ENCODE measurements at regions not wholly inside any gene's neighbourhood (a gene's known extent, or its start where the extent isn't known, plus 50 kb on each side); places are given as distances from the start of the nearest gene placed in this dataset.

DNA sequence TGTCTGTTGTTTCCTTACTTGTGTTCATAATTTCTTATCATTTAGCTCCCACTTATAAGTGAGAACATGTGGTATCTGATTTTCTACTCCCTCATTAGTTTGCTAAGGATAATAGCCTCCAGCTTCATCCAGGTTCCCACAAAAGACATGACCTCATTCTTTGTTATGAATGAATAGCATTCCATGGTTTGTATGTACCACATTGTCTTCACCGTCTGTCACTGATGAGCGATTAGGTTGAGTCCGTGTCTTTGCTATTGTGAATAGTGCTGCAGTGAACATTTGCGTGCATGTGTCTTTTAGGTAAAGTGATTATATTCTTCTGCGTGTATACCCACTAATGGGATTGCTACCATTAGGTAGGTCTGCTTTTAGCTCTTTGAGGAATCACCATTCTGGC is 624.3 kb upstream of the EPHA5 start:
- no peaks in the 10 kb centered on the region for H3K27me3 ChIP-seq (ENCODE audit: control insufficient read depth in 2 of 2, insufficient read depth in 2 of 2, low read length in 2 of 2)
- H3K9ac ChIP-seq (replicated peaks; ENCODE audit: extremely low read depth, insufficient read depth, low read length) = no peak overlapping the region
- H3K4me1 ChIP-seq (ENCODE audit: control insufficient read depth, extremely low read depth, insufficient read depth, low read length) = no peaks in the 10 kb centered on the region
- no peak overlapping the region for H2AFZ ChIP-seq (ENCODE audit: low read depth, low read length)
- no TSS peak for BruUV-seq (replicated peaks)
- dilution Hi-C loops (cut with MboI; ENCODE audit: extremely low pct_ligation_motif_present, low sequenced_read_pairs) = no loop called here
- CTCF ChIA-PET = no interaction called here
- H3K27ac ChIP-seq (ENCODE audit: insufficient read depth, low read depth, low read length) = no peak overlapping the region
- FAIRE-seq = no peak
- H3K4me3 ChIP-seq (replicated peaks in 1 of 3; ENCODE audit: insufficient read depth in 1 of 3, low read depth in 1 of 3, low read length in 3 of 3) = no peak overlapping the region
- POLR2A ChIA-PET = no interaction called here
- no peak overlapping the region for H3K4me2 ChIP-seq (ENCODE audit: insufficient read depth, low read length)
- no peaks in the 10 kb centered on the region for H3K9me1 ChIP-seq (replicated peaks; ENCODE audit: control insufficient read depth, extremely low read depth, insufficient read depth, low read length)
- TF ChIP-seq CTCF (IDR thresholded peaks at IDR 0.05; ENCODE audit: extremely low read depth in 1 of 2, insufficient read depth in 1 of 2, low read depth in 1 of 2, low read length in 2 of 2) (no peak), POLR2A (IDR thresholded peaks at IDR 0.05; ENCODE audit: low read depth, low read length) (no peak)
- no peaks in the 10 kb centered on the region for H3K9me3 ChIP-seq (replicated peaks; ENCODE audit: control insufficient read depth, insufficient read depth, low read length)
- H3K79me2 ChIP-seq (ENCODE audit: control insufficient read depth, insufficient read depth, low read length) = no peaks in the 10 kb centered on the region
- no peaks in the 10 kb centered on the region for H3K36me3 ChIP-seq (ENCODE audit: control insufficient read depth in 2 of 2, extremely low read depth in 1 of 2, insufficient read depth in 2 of 2, low read length in 2 of 2)
- intact Hi-C loops (cut with micrococcal nuclease) = no loop called here
- no peaks in the 10 kb centered on the region for H4K20me1 ChIP-seq (replicated peaks; ENCODE audit: control insufficient read depth, extremely low read depth, insufficient read depth, low read length)
- DNase-seq (ENCODE audit: low read depth, low spot score) = no peak

DNA sequence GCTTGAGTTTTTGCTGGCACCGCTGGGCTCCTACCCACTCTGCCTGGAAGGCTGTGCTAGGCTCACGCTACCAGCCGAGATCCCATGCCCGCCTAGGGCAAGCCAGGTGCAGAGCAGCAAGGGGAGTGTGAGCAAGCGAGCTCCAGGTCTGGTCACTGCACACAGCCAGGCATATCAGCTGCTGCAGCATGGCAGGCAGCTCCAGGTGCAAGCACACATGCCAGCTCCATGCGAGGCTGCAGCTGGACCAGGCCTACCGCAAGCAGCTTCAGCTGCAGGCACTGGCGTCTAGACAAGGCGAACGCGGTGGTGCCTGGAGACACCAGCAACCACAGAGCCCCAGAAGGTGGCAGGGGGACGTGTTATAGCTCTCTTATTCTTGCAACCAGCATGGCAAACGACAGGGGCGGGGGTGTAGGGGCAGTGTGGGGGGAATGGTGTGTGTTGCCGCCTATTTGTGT is 614.7 kb upstream of the EPHA5 start:
- no peak overlapping the region for H3K4me2 ChIP-seq (ENCODE audit: insufficient read depth, low read length)
- no peak for DNase-seq (ENCODE audit: low read depth, low spot score)
- H2AFZ ChIP-seq (ENCODE audit: low read depth, low read length) = no peak overlapping the region
- no peaks in the 10 kb centered on the region for H3K9me1 ChIP-seq (replicated peaks; ENCODE audit: control insufficient read depth, extremely low read depth, insufficient read depth, low read length)
- H3K9ac ChIP-seq (replicated peaks; ENCODE audit: extremely low read depth, insufficient read depth, low read length) = no peak overlapping the region
- no peak overlapping the region for H3K4me3 ChIP-seq (replicated peaks in 1 of 3; ENCODE audit: insufficient read depth in 1 of 3, low read depth in 1 of 3, low read length in 3 of 3)
- intact Hi-C loops (cut with micrococcal nuclease) = no loop called here
- no peaks in the 10 kb centered on the region for H3K9me3 ChIP-seq (replicated peaks; ENCODE audit: control insufficient read depth, insufficient read depth, low read length)
- ChIA-PET CTCF (no interaction called here), POLR2A (no interaction called here)
- dilution Hi-C loops (cut with MboI; ENCODE audit: extremely low pct_ligation_motif_present, low sequenced_read_pairs) = no loop called here
- H3K36me3 ChIP-seq (ENCODE audit: control insufficient read depth in 2 of 2, extremely low read depth in 1 of 2, insufficient read depth in 2 of 2, low read length in 2 of 2) = no peaks in the 10 kb centered on the region
- no peaks in the 10 kb centered on the region for H4K20me1 ChIP-seq (replicated peaks; ENCODE audit: control insufficient read depth, extremely low read depth, insufficient read depth, low read length)
- no TSS peak for BruUV-seq (replicated peaks)
- H3K79me2 ChIP-seq (ENCODE audit: control insufficient read depth, insufficient read depth, low read length) = no peaks in the 10 kb centered on the region
- TF ChIP-seq POLR2A (IDR thresholded peaks at IDR 0.05; ENCODE audit: low read depth, low read length) (no peak), POLR2AphosphoS5 (IDR thresholded peaks at IDR 0.05; ENCODE audit: insufficient read depth, low read depth, low read length) (no peak), JUN (IDR thresholded peaks at IDR 0.05; ENCODE audit: borderline replicate concordance, insufficient read depth, insufficient read length, low read depth) (no peak), EZH2 (IDR thresholded peaks at IDR 0.05; ENCODE audit: borderline replicate concordance, low read depth, low read length, severe bottlenecking) (no peak), CTCF (IDR thresholded peaks at IDR 0.05; ENCODE audit: extremely low read depth in 1 of 2, insufficient read depth in 1 of 2, low read depth in 1 of 2, low read length in 2 of 2) (no peak), GATA2 (IDR thresholded peaks at IDR 0.05; ENCODE audit: insufficient read depth, insufficient read length, low read depth, low read length) (no peak), FOS (IDR thresholded peaks at IDR 0.05; ENCODE audit: borderline replicate concordance, insufficient read depth, low read length) (no peak), MYC (IDR thresholded peaks at IDR 0.05; ENCODE audit: low read depth, low read length) (no peak)
- TF ChIP-seq, protein P1, sequence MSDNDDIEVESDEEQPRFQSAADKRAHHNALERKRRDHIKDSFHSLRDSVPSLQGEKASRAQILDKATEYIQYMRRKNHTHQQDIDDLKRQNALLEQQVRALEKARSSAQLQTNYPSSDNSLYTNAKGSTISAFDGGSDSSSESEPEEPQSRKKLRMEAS (IDR thresholded peaks at IDR 0.05; ENCODE audit: insufficient read depth, insufficient read length) = no peak
- H3K27me3 ChIP-seq (ENCODE audit: control insufficient read depth in 2 of 2, insufficient read depth in 2 of 2, low read length in 2 of 2) = no peaks in the 10 kb centered on the region
- no peaks in the 10 kb centered on the region for H3K4me1 ChIP-seq (ENCODE audit: control insufficient read depth, extremely low read depth, insufficient read depth, low read length)
- FAIRE-seq = no peak
- no peak overlapping the region for H3K27ac ChIP-seq (ENCODE audit: insufficient read depth, low read depth, low read length)

Data from endothelial cell of umbilical vein (primary cell).